GM12872 (cell line): ENCODE measurements at regions not wholly inside any gene's neighbourhood (a gene's known extent, or its start where the extent isn't known, plus 50 kb on each side); places are given as distances from the start of the nearest gene placed in this dataset.

ENCODE experiments used
- TF ChIP-seq, protein P1 (sequence below): IDR thresholded peaks from 3 replicates; pipeline ENCODE4 v1.5.1; 2011; ENCODE audit warnings: low read depth, mild to moderate bottlenecking, low read length, moderate library complexity; ENCODE audit not compliant: insufficient read depth

DNA sequence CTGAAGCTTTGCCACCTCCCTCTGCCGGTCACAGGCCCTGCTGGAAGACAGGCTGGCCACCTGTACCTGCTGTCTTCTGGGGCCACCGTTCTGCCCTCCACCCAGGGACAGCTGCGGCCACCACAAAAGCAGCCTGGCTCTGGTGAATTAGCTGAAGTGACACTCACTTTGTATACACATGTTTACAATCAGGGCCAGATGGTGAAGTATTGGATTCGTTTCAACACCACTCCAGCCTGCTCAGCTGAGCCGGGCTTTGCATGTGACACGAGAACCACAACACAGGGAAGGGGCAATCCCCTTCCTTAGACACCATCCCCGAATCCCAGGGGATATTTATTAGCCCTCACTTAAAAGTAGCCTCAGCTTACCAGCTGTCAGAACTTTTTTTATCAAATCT lies 191.5 kb upstream of the RPL38 start:
- TF ChIP-seq, protein P1, sequence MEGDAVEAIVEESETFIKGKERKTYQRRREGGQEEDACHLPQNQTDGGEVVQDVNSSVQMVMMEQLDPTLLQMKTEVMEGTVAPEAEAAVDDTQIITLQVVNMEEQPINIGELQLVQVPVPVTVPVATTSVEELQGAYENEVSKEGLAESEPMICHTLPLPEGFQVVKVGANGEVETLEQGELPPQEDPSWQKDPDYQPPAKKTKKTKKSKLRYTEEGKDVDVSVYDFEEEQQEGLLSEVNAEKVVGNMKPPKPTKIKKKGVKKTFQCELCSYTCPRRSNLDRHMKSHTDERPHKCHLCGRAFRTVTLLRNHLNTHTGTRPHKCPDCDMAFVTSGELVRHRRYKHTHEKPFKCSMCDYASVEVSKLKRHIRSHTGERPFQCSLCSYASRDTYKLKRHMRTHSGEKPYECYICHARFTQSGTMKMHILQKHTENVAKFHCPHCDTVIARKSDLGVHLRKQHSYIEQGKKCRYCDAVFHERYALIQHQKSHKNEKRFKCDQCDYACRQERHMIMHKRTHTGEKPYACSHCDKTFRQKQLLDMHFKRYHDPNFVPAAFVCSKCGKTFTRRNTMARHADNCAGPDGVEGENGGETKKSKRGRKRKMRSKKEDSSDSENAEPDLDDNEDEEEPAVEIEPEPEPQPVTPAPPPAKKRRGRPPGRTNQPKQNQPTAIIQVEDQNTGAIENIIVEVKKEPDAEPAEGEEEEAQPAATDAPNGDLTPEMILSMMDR, result no peak

DNA sequence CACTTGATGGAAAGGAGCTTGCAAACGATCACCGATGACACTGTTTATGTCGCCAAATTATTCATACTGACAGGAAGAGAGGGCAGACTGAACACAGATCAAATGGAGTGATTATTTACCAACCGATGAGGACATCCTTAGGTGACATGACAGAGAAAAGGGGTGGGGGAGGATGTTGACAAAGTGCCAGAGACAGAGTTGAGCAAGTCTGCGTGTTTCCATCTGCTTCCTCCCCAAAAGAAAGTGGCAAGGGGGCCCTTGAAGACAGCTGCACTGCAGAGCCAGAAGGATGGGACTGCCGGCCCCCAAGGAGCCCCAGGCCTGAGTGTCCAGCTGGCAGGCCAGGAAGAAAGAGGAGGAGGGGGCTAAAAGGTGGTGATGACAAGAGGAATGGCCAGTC lies 191.0 kb upstream of the RPL38 start:
- TF ChIP-seq, protein P1, result no peak

DNA sequence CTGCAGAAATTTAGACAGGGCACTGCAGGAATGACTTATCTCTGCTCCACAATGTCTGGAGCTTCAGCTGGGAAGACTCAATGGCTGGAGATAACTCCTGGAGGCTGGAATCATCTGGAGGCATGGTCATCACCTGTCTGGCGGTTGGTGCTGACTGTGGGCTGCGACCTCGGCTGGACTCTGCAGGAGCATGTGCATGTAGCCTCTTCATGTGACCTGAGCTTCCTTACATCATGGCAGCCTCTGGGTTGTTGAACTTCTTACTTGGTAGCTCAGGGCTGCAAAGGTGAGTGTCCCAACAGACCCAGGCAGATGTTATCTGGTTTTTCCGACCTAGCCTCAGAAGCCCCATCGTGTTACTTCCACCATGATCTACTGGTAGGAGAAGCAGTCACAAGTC lies 188.2 kb upstream of the RPL38 start:
- TF ChIP-seq, protein P1, result no peak

DNA sequence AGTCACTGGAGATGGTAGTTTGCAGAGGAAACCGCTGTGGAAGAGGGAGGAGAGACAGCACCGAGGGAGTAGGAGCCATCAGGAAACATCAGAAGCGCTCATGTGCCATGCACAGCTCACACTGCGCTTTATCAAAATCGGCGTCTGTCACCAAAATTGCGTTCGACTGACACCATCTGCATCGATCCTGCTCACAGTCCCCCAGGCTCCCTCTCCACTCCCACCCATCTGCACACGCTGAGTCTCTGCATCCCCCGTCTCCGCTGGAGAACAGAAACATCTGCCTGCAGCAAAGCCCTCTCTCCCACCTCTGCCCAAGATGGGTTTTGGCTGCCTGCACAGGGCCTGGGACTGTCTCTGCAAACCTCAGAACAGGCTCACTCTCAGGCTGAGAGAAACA lies 187.5 kb upstream of the RPL38 start:
- TF ChIP-seq, protein P1, result no peak

DNA sequence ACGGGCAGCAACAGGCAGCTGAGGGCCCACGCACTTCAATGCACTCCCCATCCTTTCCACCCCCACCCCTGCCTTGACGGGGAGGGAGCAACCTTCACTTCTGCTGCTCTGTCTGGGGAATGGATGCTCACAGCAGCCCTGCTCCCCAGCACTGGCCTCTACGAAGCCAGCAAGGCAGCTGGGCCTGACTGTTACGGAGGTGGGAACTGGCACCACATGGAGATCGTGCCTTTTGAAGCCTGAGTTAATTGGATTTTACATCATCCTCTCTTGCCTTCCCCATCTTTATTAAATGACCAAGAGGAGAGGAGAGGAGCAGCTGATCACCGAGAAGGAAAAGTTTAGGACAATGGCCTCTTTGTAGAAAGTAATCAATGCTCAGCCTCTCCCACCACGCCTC lies 187.0 kb upstream of the RPL38 start:
- TF ChIP-seq, protein P1, result no peak

DNA sequence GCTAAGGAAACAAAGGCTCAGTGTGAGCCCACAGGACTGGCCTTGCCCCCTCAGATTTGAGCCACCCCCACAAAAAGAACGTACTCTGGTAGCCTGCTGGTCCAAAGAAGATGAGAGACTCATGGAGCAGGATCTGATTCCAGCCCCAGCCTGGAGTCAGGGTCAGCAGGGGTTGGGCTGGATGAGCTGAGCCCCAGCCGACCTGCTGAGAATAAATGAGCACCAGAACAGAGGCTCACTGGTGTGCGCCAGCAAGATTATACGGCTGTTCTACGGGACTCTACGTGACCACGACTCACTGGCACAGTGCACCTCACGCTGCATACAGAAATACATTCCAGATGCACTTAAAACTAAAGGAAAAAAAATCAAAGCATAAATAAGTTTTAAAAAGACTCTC lies 186.0 kb upstream of the RPL38 start:
- TF ChIP-seq, protein P1, result no peak

DNA sequence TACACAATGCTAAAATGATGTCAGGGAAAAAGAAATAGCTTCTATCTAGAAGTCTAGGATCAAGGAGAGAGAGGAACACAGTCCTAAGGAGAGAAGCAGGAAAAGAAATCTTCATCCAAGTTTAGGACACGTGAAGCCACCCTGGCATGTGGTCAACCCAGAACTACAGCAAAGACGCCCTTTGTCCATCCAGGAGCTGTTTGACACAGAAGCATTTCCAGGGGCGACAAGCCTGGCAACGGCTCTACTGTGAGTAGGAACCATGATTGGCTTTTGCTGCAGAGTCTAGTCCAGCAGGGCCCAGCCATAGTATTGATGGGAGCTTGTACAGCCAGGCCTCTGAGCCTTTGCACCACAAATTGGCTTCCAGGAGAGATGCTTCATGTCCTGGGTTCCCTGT lies 185.4 kb upstream of the RPL38 start:
- TF ChIP-seq, protein P1, result no peak

DNA sequence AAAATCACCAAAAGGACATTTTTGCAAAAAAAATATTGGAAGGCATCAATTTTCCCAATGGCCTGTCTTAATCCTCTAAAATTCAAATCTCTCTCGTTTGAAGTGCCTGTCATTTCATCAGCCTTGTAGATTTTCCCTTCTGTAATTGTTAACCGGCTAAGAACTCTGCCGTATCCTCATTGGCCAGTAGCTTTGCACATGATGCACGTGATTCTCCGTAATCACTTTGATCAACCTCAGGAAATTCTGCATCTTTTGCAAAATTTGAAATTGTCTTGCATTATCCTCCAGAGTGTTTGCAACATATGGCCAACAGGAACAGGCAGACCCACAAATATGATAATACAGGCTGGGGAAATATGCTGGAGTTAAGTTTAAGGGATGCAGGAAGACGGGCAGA lies 184.2 kb upstream of the RPL38 start:
- TF ChIP-seq, protein P1, result no peak
